ENCODE measurements at regions not wholly inside any gene's neighbourhood (a gene's known extent, or its start where the extent isn't known, plus 50 kb on each side); places are given as distances from the start of the nearest gene placed in this dataset.

DNA sequence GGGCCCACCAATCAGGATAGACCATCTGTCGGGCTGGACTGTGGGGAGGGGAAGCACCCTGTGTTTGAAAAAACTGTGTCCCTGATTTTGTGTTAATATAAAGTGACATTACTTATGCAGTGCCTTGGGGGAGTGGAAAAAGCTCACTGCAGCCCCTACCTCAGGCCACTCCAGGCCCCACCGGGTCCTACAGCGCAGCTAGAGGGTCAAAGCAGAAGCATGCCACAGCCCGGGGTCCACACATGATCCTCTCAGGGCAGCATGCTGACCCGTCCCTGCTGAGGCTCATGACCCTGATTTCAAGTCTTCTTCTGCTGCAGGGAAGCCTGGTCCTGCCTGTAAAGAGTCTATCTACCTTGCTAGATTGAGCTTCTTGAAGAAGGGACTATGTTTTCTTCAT lies 133.0 kb upstream of the PLCB4 start:
- no peak for DNase-seq (ENCODE audit: low read depth)

DNA sequence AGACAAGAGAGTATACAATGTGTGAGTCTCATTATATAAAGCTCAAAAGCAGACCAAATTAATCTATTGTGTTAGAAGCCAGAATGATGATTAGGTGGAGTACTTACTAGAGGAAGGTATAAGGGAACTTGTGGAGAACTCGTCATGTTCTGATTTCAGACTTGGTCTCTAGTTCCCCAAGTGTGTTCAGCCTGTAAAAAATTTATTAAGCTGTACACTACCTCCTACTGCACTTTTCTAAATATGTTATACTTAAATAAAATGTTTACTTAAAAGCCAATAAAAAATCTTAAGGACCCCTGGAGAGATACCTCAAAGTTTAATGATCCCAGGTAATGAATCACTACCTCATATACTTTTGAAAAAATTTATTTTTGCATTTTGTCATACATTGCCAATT lies 130.4 kb upstream of the PLCB4 start:
- DNase-seq (ENCODE audit: low read depth), result no peak

DNA sequence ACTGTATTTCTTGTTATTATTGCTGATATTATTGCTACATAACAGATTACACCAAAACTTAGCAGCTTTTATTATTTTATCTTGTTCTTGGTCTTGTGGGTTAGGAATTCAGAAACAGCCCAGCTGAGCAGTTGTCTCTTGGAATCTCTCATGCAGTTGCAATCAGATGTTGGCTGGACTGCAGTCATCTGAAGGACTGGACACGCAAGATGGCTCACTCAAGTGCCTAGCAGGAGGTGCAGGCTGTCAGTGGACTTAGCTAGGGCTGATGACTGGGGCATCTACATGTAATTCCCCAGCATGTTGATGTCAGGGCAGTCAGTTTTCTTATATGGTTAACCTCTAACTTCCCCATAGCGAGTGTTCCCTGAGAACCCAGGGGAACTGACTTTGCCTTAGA lies 128.6 kb upstream of the PLCB4 start:
- no peak for DNase-seq (ENCODE audit: low read depth)

DNA sequence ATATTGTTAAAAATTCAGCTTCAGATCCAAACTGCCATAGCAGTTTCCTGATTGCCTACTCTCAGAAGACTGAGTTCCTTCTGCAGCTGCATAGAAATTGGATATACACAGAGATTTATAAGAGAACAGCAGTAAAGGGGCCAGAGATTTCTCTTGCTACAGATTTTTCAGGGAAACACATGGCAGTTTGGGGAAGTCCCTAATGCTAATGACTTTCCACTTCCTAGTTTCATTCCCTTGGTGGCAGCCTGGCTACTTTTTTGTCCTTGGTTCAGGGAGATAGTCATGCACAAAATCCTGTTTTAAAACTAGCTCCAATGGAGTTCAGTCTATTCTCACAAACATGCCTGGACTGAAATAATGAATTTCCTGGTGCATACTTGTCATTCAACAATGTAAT lies 125.3 kb upstream of the PLCB4 start:
- DNase-seq (ENCODE audit: low read depth), result no peak

DNA sequence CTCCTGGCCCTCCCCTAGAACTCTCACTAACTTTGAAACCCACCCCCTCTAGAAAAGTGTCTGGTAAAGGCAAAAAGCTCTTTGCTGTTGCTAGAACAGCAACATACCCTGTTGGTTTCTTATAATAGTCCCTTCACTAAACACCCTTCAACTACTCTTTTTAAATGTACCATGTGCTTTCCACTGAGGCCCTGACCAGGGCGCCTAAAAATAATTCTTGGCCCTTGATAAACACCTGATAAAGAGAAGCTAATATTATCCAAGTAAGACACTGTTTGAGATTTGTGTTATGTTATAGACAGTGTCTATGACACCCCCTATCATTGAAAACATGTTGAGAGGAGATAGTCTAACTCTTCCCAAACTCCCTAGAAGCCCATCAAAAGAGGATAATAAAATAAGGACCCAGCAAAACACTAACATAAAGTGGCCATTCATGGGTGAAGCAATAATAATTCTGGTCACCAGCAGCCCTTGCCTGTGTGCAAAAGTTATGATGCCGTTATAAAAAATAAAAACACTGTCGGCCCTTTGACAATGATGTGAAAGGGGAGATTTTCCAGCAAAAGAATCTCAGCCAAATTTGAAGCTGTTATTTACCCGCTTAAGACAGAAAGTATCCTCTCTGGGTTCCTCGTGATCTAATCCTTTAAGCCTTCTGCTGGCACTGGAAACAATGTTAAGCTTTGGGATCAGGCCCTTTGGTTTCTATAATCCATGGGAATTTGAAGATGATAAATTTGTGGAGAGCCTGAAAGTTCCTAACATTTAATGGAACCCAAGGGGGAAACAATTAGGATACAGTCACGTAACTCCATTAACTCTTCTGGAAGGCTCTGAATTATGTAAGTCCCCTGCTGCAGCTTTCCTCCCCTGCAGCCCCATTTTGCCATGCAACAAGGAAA lies 122.6 kb upstream of the PLCB4 start:
- peak; percentile 6 for DNase-seq (ENCODE audit: low read depth)

DNA sequence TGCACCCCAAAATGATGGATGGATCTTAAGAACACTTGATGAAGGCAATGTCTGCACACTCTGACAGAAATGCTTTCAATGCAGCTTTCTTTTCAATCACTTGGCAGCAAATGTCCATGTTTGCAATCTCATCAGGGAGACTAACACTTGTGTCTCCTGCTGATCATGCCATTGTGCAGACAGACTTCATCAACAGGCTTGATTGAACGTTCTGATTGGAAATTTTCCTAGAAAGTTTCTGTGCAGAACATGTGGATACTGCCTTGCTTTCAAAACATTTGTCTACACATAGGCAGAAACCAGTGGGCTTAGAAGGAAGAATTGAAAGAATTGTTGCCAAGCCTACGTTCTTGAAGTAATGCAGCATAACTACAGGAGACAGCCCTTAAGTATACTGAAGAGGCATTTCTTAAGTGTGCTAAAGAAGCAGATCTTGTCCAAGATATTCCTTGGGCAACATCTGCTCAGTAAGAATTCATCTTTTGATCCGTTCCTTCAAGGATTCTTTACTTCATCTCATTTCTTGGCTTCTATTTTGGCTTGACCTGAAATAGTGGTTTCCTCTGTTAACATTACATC lies 120.4 kb upstream of the PLCB4 start:
- DNase-seq (ENCODE audit: low read depth), result no peak

DNA sequence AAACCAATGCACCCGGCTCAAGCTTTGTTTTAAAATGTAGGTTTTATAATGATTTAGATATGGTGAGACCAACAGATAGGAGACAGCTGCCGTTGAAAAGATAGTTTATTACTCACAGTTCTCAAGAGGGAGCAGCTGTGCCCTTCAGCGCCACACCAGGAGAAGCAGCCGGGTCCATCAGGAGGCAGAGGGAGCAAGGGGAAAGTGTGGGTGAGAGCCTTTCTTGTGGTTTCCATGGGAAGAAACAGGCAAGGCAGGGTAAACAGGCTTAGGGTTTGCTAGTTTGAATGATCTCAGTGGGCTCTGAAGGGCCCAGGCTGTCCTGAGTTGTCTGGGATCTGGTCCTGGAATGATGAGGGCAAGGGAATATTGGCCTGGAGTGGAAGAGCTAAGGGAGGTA lies 117.7 kb upstream of the PLCB4 start:
- DNase-seq (ENCODE audit: low read depth), result no peak

DNA sequence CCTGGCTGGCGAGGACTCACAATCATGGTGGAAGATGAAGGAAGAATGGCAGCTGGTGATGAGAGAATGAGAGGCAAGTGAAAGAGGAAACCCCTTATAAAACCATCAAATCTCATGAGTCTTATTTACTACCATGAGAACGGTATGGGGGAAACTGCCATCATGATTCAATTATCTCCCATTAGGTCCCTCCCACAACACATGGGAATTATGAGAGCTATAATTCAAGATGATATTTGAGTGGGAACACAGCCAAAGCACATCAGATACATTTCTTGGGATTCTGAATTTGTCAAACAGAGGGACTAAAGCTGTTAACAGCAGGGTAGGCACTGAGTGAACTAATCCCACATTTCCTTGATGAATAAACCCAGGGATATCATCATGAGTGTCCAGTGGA lies 116.2 kb upstream of the PLCB4 start:
- no peak for DNase-seq (ENCODE audit: low read depth)

DNA sequence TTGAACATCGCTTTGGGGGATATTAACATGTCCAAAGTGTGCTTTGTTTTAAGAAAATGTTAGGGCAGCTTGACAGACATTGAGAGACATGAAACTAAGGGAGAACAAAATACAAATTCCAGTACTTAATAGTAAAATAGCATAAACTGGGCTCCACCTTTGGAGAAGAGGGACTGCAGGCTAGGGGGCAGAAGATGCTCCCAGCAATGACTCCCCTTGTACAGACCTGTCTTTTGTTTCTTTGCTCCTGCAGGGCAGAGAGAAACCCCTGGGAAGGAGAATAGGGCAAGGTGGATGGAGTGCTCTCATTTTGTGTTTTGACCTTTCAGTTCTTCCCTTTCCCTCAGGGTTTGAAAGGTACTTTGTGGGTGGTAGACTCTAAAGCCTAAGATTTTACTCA lies 115.6 kb upstream of the PLCB4 start:
- DNase-seq (ENCODE audit: low read depth), result no peak

DNA sequence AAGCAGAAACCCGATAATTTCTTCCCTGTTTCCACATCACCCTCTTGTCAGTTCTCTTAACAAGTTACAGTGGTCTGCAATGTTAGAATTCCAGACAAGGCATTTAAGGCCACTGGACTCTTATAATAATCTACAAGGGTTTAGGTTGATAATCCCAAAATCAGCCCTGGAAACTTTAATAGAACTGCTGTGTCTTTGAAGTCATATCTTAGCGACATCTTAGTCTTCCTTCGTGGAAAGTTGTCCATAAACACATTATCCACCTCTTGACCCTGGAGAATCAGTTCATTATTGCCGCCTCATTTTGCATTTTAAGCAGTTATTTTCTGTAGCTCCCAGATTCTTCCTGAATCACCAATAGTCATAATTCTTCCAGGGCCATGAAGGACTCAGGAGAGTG lies 108.6 kb upstream of the PLCB4 start:
- DNase-seq (ENCODE audit: low read depth), result no peak

DNA sequence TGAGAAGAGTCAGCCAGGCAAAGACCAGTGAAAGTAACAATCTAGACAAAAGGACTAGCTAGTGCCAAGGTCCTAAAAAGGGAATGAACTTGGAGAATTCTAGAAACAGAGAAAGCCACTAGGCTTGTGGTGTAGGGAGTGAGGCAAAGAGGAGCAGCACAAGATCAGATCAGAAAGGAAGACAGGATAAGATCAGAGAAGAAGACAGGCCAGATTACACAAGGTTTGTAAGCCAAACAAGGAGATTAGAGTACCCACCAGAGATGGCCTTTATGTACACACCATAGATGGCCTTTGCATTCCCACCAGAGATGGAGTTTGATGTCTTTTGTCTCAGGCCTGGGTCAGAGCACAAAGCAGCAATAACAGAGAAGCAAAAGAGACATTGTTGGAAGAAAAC lies 105.6 kb upstream of the PLCB4 start:
- DNase-seq (ENCODE audit: low read depth), result no peak

DNA sequence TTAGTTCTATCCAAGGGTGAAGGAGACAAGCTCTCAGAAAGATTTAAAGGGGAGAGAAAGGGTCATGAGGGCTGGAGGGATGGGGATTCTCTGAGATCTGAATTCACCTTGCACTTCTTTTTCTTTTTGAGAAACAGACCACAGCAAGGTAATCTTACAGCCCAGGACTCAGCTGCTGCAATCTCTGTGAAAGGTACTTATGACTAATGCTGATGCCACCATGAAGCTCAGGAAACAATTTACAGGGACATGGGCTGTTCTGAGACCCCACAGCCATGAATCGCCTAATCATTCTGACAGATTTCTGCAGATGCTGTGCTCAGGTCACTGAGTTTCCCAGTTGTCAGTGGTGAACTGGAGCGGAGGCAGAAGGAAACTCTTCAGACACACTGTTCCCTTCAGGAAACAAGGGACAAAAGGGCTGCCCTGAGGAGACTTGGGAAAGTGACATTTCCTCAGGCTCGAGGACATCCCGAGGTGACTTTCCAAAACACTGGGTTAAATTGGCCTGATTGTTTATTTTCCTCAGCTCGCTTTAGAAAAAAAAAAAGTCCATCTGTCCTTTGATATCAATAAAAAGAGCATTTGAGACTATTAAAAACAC lies 103.8 kb upstream of the PLCB4 start:
- DNase-seq (ENCODE audit: low read depth), result no peak

DNA sequence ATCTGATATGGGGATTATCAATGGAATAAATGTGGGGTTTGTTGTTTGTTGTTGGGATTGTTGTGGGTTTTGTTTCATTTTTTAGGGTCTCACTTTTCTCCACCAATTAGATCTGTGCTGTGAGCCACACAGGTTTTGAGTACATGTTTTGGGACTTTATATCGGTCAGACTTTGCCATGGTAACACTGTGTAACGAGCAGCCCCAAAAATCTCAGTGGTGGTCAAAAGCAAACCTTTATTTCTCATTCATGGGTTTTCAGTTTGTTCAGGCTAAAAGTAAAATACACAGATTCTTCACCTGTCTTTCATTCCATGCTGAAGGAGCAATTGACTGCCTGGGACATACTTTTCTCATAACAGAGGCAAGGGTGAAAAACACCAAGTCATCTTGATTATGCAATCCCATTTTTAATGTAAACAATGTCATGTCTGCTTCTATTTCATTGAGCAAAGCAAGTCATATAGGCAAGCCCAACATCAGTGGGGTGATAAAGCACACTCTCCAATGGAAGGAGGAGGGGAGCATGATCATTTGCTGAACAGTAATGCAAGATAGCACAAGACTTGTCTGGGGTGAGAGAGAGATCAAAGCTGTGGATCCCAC lies 101.1 kb upstream of the PLCB4 start:
- no peak for DNase-seq (ENCODE audit: low read depth)

DNA sequence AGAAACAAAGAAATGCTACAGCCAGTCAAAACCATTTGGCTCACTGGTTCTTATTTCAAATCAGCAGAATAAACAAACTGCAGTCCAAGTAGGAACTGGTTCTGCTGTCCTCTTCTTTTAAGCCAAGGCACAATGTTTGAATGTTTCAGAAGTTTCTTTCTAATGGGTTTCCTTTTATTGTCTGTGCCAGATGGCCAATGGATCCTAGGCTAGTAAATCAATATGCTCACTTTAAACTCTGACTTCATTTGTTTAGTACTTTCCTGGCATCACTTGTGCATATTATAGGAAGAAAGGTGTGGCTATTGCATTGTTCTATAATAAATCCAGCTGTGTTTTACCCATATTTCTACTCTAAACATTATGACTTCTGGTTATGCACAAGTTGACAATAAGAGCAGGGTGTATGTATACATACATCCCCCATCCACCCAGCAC lies 99.7 kb upstream of the PLCB4 start:
- no peak for DNase-seq (ENCODE audit: low read depth)

DNA sequence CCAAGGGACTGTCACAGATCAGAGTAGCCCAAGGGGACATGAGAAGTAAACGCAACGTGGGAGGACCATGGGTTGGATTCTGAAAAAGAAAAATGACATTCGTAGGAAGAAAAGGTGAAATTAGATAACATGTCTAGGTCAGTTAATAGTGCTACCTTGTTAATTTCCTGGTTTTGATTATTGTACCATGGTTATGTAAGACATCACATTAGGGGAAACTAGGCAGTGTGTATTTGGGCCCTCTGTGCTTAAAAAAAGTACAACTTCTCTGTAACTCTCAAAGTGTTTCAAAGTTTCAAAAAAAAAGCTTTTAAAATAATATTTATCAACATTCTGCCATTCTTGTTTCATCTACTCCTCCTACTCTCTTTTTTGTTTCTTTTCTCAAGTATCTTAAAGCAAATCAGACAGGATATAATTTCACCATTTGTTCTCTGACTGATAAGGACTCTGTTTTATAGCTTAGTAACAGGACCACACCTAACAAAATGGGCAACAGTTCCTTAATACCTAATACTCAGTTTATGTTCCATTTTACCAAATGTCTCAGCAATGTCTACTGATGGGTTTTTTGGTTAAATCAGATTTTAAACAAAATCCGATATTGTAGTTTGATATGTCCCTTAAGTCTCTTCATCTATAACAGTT lies 97.1 kb upstream of the PLCB4 start:
- DNase-seq (ENCODE audit: low read depth), result no peak

DNA sequence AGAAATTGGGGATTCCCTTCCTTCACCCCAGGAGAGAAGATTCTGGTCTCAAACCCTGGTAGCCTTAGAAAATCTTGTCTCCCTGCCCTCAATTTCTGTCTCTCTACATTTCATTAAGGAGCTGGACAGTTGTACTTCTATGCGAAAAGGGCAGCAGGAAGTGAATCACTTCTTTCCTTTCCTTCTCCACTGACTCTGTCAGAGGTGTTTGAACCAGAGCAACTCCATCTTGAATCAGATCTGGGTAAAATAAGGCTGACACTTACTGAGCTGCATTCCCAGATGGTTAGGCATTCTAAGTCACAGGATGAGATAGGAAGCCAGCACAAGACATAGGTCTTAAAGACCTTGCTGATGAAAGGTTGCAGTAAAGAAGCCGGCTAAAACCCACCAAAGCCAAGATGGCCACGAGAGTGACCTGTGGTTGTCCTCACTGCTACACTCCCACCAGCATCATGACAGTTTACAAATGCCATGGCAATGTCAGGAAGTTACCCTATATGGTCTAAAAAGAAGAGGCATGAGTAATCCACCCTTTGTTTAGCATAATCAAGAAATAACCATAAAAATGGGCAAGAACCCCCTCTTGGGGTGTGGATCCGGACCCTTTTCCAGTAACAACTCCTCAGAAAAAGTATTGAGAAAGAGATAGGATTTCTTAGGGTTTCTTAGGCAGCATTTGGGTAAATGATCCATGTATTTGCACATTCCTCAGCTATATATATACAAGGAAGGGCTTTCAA lies 95.8 kb upstream of the PLCB4 start:
- no peak for DNase-seq (ENCODE audit: low read depth)

DNA sequence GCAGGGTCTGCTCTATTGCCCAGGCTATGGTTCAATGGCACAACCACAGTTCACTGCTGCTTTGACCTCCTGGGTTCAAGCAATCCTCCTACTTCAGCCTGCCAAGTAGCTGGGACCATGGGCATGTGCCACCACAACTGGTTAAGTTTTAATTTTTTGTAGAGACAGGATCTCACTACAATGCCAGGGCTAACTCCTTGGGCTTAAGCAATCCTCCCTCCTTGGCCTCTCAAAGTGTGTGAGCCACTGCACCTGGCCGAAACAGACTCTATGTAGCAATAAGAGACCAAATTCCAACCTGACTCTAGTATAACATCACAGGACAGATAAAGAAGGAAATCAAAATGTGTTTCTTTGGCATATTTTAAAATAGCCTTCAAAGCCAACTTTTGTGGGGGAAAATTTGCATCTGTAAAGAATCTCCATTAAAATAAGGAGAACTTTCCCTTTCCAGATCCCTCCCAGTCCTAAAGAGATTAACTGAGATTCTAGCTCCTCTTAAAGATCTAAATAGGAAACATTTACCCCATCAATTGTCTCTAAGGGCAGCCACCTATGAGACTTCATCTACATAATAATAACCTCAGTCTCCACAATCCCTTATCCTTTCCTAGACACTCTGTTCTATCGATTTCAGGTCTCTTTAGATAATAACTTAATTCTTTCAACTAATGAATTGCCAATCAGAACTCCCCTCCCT lies 94.7 kb upstream of the PLCB4 start:
- DNase-seq (ENCODE audit: low read depth), result no peak

DNA sequence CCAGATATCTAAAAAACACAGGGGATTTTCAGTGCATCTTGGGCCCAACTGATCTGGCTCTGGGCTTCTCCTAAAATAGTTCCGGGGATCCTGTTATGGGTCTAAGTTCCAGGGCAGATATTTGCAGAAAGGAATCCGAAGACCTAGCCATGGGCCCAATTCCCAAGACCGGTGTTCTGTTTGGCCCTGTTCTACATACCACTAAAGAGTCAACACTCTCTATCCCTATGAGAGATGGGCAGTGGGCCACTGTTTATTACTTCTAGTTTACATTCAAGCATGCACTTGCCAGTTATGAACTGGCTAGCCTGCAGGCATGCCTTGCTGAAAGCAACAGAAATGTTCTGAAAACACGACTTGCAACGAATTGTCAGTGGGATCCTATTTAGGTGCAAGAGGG lies 87.4 kb upstream of the PLCB4 start:
- peak; percentile 0 for DNase-seq (ENCODE audit: low read depth)

DNA sequence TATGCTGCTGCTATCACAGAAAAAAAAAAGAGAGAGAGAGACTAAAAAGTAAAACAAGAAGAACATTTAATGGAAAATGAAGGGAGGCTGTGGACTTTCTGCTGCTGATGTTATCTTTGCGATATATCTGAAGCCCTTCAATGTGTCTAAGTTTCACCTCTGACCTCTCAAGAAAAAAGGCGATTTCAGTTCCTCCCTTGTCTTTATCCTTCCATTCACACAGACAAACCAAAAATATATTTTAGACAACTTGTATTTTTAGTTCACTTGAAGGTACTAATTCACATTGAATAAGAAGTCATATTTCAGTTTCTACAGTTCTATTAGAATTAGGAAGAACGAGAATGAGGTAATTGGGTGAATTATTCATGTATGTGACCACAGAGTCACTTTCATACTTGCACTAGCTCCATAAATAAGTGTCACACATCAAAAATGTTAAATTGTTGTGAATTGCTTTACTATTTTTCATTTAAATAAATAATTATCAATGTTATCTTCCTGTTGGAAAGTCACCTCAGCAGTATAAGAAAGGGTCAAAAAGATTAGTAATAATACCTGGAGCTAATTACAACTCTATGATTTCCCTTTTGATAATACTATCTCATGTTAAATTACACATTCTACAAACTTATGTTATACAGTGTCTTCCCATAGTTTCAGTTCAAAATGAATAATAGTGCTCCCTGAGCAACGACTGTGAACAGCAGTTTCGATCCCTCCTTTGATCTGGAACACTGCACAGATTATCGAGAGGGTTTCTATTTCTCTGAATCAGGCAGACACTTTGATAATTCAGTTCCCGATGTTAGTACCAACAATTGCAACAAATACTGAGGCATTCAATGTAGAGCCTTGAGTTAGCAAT lies 85.2 kb upstream of the PLCB4 start:
- DNase-seq (ENCODE audit: low read depth), result no peak

DNA sequence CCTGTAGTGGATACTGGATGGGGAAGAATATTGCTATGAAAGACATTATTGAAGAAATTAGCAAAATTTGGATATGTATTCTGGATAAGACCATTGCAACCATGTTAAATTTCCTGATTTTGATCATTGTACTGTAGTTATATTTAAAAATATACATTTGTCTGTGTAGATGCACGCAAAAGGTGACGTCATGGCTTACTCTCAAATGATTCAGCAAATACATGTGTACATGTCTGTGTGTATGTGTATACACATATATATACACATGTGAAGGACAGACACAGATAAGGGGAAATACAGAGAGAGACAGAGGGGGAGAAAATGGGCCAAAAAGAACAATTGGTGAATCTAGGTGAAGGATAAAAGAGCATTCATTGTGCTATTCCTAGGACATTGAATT lies 82.3 kb upstream of the PLCB4 start:
- no peak for DNase-seq (ENCODE audit: low read depth)
